AG08395 (cell line): ENCODE measurements at regions not wholly inside any gene's neighbourhood (a gene's known extent, or its start where the extent isn't known, plus 50 kb on each side); places are given as distances from the start of the nearest gene placed in this dataset.

Experiments used
- DNase-seq: peaks from one replicate; pipeline ENCODE4 v3.0.0; 2012; ENCODE audit warnings: mixed read lengths, low spot score

- no peak for DNase-seq
Observed at GRCh38 chr2:188922191-188922590, 52.0 kb upstream of the COL3A1 start.
